ENCODE measurements at regions not wholly inside any gene's neighbourhood (a gene's known extent, or its start where the extent isn't known, plus 50 kb on each side); places are given as distances from the start of the nearest gene placed in this dataset.

DNA sequence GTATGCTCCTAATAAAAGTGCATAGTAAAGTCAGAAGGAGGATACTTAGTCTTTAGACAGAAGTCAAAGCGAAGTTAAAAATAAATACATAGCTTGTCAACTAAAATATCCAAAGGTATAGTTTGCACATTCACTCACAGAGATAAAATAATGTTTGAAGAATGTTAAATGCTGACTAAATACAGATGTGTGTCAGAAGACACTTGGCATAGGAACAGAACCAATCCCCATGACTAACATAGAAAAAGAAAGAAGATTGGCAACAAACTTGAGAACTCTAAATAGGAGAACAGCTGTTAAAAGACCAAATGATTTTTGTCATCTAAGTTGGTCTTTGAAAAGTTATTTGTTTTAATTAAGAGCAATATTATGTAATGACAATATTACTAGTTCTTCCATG lies 1172.1 kb upstream of the RAG2 start:
- TF ChIP-seq, protein P1, sequence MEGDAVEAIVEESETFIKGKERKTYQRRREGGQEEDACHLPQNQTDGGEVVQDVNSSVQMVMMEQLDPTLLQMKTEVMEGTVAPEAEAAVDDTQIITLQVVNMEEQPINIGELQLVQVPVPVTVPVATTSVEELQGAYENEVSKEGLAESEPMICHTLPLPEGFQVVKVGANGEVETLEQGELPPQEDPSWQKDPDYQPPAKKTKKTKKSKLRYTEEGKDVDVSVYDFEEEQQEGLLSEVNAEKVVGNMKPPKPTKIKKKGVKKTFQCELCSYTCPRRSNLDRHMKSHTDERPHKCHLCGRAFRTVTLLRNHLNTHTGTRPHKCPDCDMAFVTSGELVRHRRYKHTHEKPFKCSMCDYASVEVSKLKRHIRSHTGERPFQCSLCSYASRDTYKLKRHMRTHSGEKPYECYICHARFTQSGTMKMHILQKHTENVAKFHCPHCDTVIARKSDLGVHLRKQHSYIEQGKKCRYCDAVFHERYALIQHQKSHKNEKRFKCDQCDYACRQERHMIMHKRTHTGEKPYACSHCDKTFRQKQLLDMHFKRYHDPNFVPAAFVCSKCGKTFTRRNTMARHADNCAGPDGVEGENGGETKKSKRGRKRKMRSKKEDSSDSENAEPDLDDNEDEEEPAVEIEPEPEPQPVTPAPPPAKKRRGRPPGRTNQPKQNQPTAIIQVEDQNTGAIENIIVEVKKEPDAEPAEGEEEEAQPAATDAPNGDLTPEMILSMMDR (IDR thresholded peaks at IDR 0.05) = no peak
- TF ChIP-seq TCF7L2 (IDR thresholded peaks at IDR 0.05; ENCODE audit: low read depth, low read length) (no peak), POLR2AphosphoS5 (IDR thresholded peaks at IDR 0.05; ENCODE audit: low read depth, low read length) (no peak)
- TF ChIP-seq, protein P2, sequence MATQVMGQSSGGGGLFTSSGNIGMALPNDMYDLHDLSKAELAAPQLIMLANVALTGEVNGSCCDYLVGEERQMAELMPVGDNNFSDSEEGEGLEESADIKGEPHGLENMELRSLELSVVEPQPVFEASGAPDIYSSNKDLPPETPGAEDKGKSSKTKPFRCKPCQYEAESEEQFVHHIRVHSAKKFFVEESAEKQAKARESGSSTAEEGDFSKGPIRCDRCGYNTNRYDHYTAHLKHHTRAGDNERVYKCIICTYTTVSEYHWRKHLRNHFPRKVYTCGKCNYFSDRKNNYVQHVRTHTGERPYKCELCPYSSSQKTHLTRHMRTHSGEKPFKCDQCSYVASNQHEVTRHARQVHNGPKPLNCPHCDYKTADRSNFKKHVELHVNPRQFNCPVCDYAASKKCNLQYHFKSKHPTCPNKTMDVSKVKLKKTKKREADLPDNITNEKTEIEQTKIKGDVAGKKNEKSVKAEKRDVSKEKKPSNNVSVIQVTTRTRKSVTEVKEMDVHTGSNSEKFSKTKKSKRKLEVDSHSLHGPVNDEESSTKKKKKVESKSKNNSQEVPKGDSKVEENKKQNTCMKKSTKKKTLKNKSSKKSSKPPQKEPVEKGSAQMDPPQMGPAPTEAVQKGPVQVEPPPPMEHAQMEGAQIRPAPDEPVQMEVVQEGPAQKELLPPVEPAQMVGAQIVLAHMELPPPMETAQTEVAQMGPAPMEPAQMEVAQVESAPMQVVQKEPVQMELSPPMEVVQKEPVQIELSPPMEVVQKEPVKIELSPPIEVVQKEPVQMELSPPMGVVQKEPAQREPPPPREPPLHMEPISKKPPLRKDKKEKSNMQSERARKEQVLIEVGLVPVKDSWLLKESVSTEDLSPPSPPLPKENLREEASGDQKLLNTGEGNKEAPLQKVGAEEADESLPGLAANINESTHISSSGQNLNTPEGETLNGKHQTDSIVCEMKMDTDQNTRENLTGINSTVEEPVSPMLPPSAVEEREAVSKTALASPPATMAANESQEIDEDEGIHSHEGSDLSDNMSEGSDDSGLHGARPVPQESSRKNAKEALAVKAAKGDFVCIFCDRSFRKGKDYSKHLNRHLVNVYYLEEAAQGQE (IDR thresholded peaks at IDR 0.05; ENCODE audit: insufficient read depth in 1 of 2, low read depth in 2 of 2, low read length in 1 of 2) = no peak

Data from Panc1 (cell line).